ENCODE measurements at regions not wholly inside any gene's neighbourhood (a gene's known extent, or its start where the extent isn't known, plus 50 kb on each side); places are given as distances from the start of the nearest gene placed in this dataset.

DNA sequence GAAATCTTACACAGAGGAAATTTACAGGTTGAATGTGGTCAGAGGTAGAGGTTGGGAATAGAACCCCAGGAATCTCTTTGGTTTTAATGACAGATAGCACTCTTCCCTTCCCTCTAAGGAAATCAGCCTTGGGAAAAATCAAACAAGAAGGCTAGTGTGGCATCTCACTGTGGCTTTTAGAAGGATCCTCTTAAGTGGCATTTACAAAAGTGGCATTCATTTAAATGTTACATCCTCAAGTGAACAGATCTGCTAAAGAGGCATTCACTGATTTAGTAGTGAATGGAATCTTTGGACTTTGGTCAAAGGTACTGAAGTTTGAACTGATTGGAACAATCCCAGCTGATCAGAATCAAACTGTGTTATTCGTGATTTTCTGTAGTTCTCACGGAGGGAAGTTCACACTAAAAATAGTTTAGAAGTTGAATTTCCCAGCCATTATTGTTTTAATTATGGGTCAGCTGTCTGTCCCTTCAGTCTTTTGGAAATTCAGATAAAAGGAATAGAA lies 136.5 kb upstream of the FN1 start:
- no peaks in the 10 kb centered on the region for H3K9me3 ChIP-seq (ENCODE audit: control insufficient read depth in 4 of 4, low read length in 3 of 4)
- DNase-seq (ENCODE audit: low spot score) = no peak
- H3K9ac ChIP-seq (ENCODE audit: low read depth in 1 of 2, low read length in 2 of 2) = no peak overlapping the region
- no peaks in the 10 kb centered on the region for H3K36me3 ChIP-seq (ENCODE audit: control insufficient read depth in 4 of 4, insufficient read depth in 3 of 4, low read depth in 1 of 4, low read length in 3 of 4)
- peak overlapping the region in 1 of 2 donors; percentile 45 for H3K27ac ChIP-seq (ENCODE audit: low read depth in 1 of 2, low read length in 2 of 2)
- TF ChIP-seq RAD21 (IDR thresholded peaks at IDR 0.05) = peak; percentile 42 to 65
- TF ChIP-seq, protein P1, sequence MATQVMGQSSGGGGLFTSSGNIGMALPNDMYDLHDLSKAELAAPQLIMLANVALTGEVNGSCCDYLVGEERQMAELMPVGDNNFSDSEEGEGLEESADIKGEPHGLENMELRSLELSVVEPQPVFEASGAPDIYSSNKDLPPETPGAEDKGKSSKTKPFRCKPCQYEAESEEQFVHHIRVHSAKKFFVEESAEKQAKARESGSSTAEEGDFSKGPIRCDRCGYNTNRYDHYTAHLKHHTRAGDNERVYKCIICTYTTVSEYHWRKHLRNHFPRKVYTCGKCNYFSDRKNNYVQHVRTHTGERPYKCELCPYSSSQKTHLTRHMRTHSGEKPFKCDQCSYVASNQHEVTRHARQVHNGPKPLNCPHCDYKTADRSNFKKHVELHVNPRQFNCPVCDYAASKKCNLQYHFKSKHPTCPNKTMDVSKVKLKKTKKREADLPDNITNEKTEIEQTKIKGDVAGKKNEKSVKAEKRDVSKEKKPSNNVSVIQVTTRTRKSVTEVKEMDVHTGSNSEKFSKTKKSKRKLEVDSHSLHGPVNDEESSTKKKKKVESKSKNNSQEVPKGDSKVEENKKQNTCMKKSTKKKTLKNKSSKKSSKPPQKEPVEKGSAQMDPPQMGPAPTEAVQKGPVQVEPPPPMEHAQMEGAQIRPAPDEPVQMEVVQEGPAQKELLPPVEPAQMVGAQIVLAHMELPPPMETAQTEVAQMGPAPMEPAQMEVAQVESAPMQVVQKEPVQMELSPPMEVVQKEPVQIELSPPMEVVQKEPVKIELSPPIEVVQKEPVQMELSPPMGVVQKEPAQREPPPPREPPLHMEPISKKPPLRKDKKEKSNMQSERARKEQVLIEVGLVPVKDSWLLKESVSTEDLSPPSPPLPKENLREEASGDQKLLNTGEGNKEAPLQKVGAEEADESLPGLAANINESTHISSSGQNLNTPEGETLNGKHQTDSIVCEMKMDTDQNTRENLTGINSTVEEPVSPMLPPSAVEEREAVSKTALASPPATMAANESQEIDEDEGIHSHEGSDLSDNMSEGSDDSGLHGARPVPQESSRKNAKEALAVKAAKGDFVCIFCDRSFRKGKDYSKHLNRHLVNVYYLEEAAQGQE (IDR thresholded peaks at IDR 0.05) = peak; percentile 48
- TF ChIP-seq FOXA2 (IDR thresholded peaks at IDR 0.05) = no peak
- TF ChIP-seq RXRA (IDR thresholded peaks at IDR 0.05) = peak; percentile 53 to 71
- peak in 1 of 2 donors; percentile 52 for TF ChIP-seq JUND (IDR thresholded peaks at IDR 0.05)
- TF ChIP-seq GABPA (IDR thresholded peaks at IDR 0.05 in 1 of 2, conservative IDR thresholded peaks at IDR 0.05 in 1 of 2) = no peak
- peak; percentile 23 for TF ChIP-seq YY1 (IDR thresholded peaks at IDR 0.05)
- TF ChIP-seq, protein P2, sequence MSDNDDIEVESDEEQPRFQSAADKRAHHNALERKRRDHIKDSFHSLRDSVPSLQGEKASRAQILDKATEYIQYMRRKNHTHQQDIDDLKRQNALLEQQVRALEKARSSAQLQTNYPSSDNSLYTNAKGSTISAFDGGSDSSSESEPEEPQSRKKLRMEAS (IDR thresholded peaks at IDR 0.05) = peak; percentile 23
- TF ChIP-seq NR2F2 (IDR thresholded peaks at IDR 0.05) = no peak
- no peak for TF ChIP-seq FOXA1 (IDR thresholded peaks at IDR 0.05)
- TF ChIP-seq HNF4G (IDR thresholded peaks at IDR 0.05) = peak; percentile 97
- TF ChIP-seq HNF4A (conservative IDR thresholded peaks at IDR 0.05) = peak; percentile 99
- peak; percentile 91 for TF ChIP-seq SP1 (IDR thresholded peaks at IDR 0.05)
- no peak overlapping the region for H3K4me3 ChIP-seq (ENCODE audit: low read depth in 1 of 3, low read length in 3 of 3)
- peaks cover 0 to 4% (median 2%) of the 10 kb centered on the region in 4 donors for H3K4me1 ChIP-seq (ENCODE audit: control insufficient read depth in 4 of 4, insufficient read depth in 4 of 4, low read length in 3 of 4)
- no peaks in the 10 kb centered on the region for H3K27me3 ChIP-seq (ENCODE audit: control insufficient read depth in 4 of 4, insufficient read depth in 4 of 4, low read length in 3 of 4)
- WGBS = 18% methylated on average over 2 of the region's 2 CpGs

DNA sequence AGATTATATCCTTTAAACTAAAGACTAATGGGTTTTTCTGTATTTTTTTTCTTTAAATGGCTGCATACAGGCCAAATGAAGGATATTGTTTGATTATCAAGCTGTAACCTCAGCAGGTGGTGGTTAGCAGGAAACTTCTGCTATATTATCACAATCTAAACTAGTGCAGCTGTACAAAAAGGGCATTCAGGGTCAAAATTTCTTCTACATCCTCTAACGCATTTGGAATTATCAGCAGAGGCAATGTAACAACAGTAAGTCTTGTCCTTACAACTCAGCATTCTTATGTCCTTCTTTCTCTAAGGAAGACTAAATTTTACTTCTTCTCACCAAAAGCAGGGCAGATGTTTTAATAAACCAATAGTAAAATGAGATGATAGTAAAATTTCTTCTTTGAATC lies 135.8 kb upstream of the FN1 start:
- Histone ChIP-seq H3K36me3 (ENCODE audit: control insufficient read depth in 4 of 4, insufficient read depth in 3 of 4, low read depth in 1 of 4, low read length in 3 of 4) (no peaks in the 10 kb centered on the region), H3K27me3 (ENCODE audit: control insufficient read depth in 4 of 4, insufficient read depth in 4 of 4, low read length in 3 of 4) (no peaks in the 10 kb centered on the region), H3K9me3 (ENCODE audit: control insufficient read depth in 4 of 4, low read length in 3 of 4) (no peaks in the 10 kb centered on the region), H3K4me3 (ENCODE audit: low read depth in 1 of 3, low read length in 3 of 3) (no peak overlapping the region), H3K27ac (ENCODE audit: low read depth in 1 of 2, low read length in 2 of 2) (no peak overlapping the region), H3K9ac (ENCODE audit: low read depth in 1 of 2, low read length in 2 of 2) (no peak overlapping the region), H3K4me1 (ENCODE audit: control insufficient read depth in 4 of 4, insufficient read depth in 4 of 4, low read length in 3 of 4) (peaks cover 0 to 4% (median 2%) of the 10 kb centered on the region in 4 donors)
- 61% methylated on average over 1 of the region's 1 CpG for WGBS
- TF ChIP-seq EGR1 (IDR thresholded peaks at IDR 0.05; ENCODE audit: low read depth in 2 of 2) (no peak), HNF4A (conservative IDR thresholded peaks at IDR 0.05) (no peak), RAD21 (IDR thresholded peaks at IDR 0.05) (no peak), GABPA (IDR thresholded peaks at IDR 0.05 in 1 of 2, conservative IDR thresholded peaks at IDR 0.05 in 1 of 2) (no peak), RXRA (IDR thresholded peaks at IDR 0.05) (no peak), FOXA1 (IDR thresholded peaks at IDR 0.05) (no peak), YY1 (IDR thresholded peaks at IDR 0.05) (no peak), JUND (IDR thresholded peaks at IDR 0.05) (no peak)
- TF ChIP-seq, protein P3, sequence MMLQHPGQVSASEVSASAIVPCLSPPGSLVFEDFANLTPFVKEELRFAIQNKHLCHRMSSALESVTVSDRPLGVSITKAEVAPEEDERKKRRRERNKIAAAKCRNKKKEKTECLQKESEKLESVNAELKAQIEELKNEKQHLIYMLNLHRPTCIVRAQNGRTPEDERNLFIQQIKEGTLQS (IDR thresholded peaks at IDR 0.05) = no peak
- TF ChIP-seq, protein P2 (IDR thresholded peaks at IDR 0.05) = no peak
- TF ChIP-seq, protein P4, sequence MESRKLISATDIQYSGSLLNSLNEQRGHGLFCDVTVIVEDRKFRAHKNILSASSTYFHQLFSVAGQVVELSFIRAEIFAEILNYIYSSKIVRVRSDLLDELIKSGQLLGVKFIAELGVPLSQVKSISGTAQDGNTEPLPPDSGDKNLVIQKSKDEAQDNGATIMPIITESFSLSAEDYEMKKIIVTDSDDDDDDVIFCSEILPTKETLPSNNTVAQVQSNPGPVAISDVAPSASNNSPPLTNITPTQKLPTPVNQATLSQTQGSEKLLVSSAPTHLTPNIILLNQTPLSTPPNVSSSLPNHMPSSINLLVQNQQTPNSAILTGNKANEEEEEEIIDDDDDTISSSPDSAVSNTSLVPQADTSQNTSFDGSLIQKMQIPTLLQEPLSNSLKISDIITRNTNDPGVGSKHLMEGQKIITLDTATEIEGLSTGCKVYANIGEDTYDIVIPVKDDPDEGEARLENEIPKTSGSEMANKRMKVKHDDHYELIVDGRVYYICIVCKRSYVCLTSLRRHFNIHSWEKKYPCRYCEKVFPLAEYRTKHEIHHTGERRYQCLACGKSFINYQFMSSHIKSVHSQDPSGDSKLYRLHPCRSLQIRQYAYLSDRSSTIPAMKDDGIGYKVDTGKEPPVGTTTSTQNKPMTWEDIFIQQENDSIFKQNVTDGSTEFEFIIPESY (IDR thresholded peaks at IDR 0.05) = no peak
- TF ChIP-seq, protein P5, sequence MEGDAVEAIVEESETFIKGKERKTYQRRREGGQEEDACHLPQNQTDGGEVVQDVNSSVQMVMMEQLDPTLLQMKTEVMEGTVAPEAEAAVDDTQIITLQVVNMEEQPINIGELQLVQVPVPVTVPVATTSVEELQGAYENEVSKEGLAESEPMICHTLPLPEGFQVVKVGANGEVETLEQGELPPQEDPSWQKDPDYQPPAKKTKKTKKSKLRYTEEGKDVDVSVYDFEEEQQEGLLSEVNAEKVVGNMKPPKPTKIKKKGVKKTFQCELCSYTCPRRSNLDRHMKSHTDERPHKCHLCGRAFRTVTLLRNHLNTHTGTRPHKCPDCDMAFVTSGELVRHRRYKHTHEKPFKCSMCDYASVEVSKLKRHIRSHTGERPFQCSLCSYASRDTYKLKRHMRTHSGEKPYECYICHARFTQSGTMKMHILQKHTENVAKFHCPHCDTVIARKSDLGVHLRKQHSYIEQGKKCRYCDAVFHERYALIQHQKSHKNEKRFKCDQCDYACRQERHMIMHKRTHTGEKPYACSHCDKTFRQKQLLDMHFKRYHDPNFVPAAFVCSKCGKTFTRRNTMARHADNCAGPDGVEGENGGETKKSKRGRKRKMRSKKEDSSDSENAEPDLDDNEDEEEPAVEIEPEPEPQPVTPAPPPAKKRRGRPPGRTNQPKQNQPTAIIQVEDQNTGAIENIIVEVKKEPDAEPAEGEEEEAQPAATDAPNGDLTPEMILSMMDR (IDR thresholded peaks at IDR 0.05; ENCODE audit: low read depth, low read length, missing input control) = no peak
- no peak for DNase-seq (ENCODE audit: low spot score)

All from liver (tissue), 8 donors.